ENCODE measurements at regions not wholly inside any gene's neighbourhood (a gene's known extent, or its start where the extent isn't known, plus 50 kb on each side); places are given as distances from the start of the nearest gene placed in this dataset.

GRCh38 chr6:109240370-109241084 is 141.7 kb downstream of the CD164 start:
- DNase-seq (peak in 2 of 3 donors; percentile 6 to 13), ATAC-seq (ENCODE audit: insufficient read depth, low FRiP score) (no peak)
- no peaks in the 10 kb centered on the region for H3K36me3 ChIP-seq (ENCODE audit: control insufficient read depth in 4 of 4, insufficient read depth in 4 of 4, low read length in 4 of 4)
- H3K4me3 ChIP-seq: no peak overlapping the region
- no peaks in the 10 kb centered on the region for H3K9me3 ChIP-seq (ENCODE audit: control insufficient read depth in 4 of 4, insufficient read depth in 3 of 4, low read length in 3 of 4)
- H3K4me1 ChIP-seq (ENCODE audit: control insufficient read depth in 5 of 5, insufficient read depth in 5 of 5, low read length in 5 of 5): peaks cover 0 to 11% (median 3%) of the 10 kb centered on the region in 5 donors
- H3K27me3 ChIP-seq (ENCODE audit: control insufficient read depth in 3 of 3, insufficient read depth in 3 of 3, low read length in 2 of 3): no peaks in the 10 kb centered on the region
- H3K27ac ChIP-seq (ENCODE audit: low read depth in 1 of 2, low read length in 1 of 2): peak overlapping the region in 1 of 2 donors; percentile 15
- WGBS, 2 donors: 50 to 61% methylated on average over 7 of the region's 7 CpGs
- TF ChIP-seq, protein P1, sequence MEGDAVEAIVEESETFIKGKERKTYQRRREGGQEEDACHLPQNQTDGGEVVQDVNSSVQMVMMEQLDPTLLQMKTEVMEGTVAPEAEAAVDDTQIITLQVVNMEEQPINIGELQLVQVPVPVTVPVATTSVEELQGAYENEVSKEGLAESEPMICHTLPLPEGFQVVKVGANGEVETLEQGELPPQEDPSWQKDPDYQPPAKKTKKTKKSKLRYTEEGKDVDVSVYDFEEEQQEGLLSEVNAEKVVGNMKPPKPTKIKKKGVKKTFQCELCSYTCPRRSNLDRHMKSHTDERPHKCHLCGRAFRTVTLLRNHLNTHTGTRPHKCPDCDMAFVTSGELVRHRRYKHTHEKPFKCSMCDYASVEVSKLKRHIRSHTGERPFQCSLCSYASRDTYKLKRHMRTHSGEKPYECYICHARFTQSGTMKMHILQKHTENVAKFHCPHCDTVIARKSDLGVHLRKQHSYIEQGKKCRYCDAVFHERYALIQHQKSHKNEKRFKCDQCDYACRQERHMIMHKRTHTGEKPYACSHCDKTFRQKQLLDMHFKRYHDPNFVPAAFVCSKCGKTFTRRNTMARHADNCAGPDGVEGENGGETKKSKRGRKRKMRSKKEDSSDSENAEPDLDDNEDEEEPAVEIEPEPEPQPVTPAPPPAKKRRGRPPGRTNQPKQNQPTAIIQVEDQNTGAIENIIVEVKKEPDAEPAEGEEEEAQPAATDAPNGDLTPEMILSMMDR (IDR thresholded peaks at IDR 0.05; ENCODE audit: control extremely low read depth, extremely low read depth): no peak
- H3K9ac ChIP-seq (ENCODE audit: insufficient read depth in 1 of 2, low read length in 2 of 2): no peak overlapping the region

DNA sequence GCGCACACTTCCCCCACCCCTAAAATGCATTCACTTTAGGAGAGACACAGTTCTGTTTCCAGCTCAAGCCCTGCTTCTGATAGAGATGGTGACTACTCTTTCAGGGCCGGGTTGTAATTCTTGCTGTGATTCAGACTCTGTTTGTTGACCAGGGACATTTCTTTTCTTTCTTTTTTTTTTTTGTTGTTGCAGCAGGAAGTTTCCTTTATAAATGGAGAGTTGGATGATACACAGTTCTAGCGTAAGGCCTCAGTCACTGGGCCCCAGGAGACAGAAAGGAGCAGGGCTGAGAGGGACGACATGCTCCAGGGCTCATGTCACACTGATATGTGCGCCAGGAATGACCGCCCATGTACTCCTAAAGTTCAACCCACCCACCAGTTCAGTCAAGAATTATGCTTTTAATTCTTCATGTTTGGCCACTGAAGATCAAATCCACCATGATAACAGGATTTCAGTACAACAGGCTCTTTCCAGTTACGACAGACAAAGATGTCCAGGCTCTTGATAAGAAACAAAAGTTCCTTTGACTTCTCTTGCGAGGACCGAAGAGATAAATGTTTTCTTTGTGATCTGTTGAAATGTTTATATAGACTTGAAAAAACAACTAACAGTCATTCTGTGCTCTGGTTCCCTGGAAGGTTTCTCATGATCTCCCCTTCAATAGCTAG is 142.5 kb downstream of the CD164 start:
- 71 to 80% methylated on average over 9 of the region's 9 CpGs for WGBS, 2 donors
- H3K4me1 ChIP-seq (ENCODE audit: control insufficient read depth in 5 of 5, insufficient read depth in 5 of 5, low read length in 5 of 5): peaks cover 0 to 11% (median 3%) of the 10 kb centered on the region in 5 donors
- no peak for ATAC-seq (ENCODE audit: insufficient read depth, low FRiP score)
- TF ChIP-seq, protein P1 (IDR thresholded peaks at IDR 0.05; ENCODE audit: control extremely low read depth, extremely low read depth): no peak
- no peak overlapping the region for H3K27ac ChIP-seq (ENCODE audit: low read depth in 1 of 2, low read length in 1 of 2)
- H3K9me3 ChIP-seq (ENCODE audit: control insufficient read depth in 4 of 4, insufficient read depth in 3 of 4, low read length in 3 of 4): no peaks in the 10 kb centered on the region
- DNase-seq: peak in 2 of 3 donors; percentile 7 to 24
- no peaks in the 10 kb centered on the region for H3K27me3 ChIP-seq (ENCODE audit: control insufficient read depth in 3 of 3, insufficient read depth in 3 of 3, low read length in 2 of 3)
- H3K4me3 ChIP-seq: no peak overlapping the region
- H3K9ac ChIP-seq (ENCODE audit: insufficient read depth in 1 of 2, low read length in 2 of 2): no peak overlapping the region
- no peaks in the 10 kb centered on the region for H3K36me3 ChIP-seq (ENCODE audit: control insufficient read depth in 4 of 4, insufficient read depth in 4 of 4, low read length in 4 of 4)

GRCh38 chr6:109239160-109239559 is 143.1 kb downstream of the CD164 start:
- ATAC-seq (ENCODE audit: insufficient read depth, low FRiP score): no peak
- DNase-seq: no peak
- no peak overlapping the region for H3K9ac ChIP-seq (ENCODE audit: insufficient read depth in 1 of 2, low read length in 2 of 2)
- no peaks in the 10 kb centered on the region for H3K27me3 ChIP-seq (ENCODE audit: control insufficient read depth in 3 of 3, insufficient read depth in 3 of 3, low read length in 2 of 3)
- peaks cover 0 to 11% (median 3%) of the 10 kb centered on the region in 5 donors for H3K4me1 ChIP-seq (ENCODE audit: control insufficient read depth in 5 of 5, insufficient read depth in 5 of 5, low read length in 5 of 5)
- H3K36me3 ChIP-seq (ENCODE audit: control insufficient read depth in 4 of 4, insufficient read depth in 4 of 4, low read length in 4 of 4): no peaks in the 10 kb centered on the region
- no peaks in the 10 kb centered on the region for H3K9me3 ChIP-seq (ENCODE audit: control insufficient read depth in 4 of 4, insufficient read depth in 3 of 4, low read length in 3 of 4)
- WGBS, 2 donors: 78 to 83% methylated on average over 2 of the region's 2 CpGs
- TF ChIP-seq, protein P1 (IDR thresholded peaks at IDR 0.05; ENCODE audit: control extremely low read depth, extremely low read depth): no peak
- H3K27ac ChIP-seq (ENCODE audit: low read depth in 1 of 2, low read length in 1 of 2): no peak overlapping the region
- no peak overlapping the region for H3K4me3 ChIP-seq

Data from lung (tissue), 11 donors.